Chondrocyte (in vitro differentiated cells): ENCODE measurements at regions not wholly inside any gene's neighbourhood (a gene's known extent, or its start where the extent isn't known, plus 50 kb on each side); places are given as distances from the start of the nearest gene placed in this dataset.
"Not testable (repeated sequence)": the region's sequence is repeated elsewhere in the genome, so short reads cannot be mapped to it uniquely, and the experiment has no call there.

Experiments
- DNase-seq: peaks from one replicate; pipeline ENCODE4 v3.0.0; 2021; ENCODE audit warnings: mixed read lengths, low spot score
- H3K27ac Mint-ChIP-seq: one replicate; pipeline ENCODE4 v1.8.0; 2021; ENCODE audit warnings: mild to moderate bottlenecking, moderate library complexity, mixed read lengths; ENCODE audit not compliant: unreplicated experiment
- H3K27me3 Mint-ChIP-seq: 2 replicates; pipeline ENCODE4 v1.8.0; 2021; ENCODE audit warnings: low read depth, mixed read lengths
- H3K36me3 Mint-ChIP-seq: 2 replicates; pipeline ENCODE4 v1.8.0; 2021; ENCODE audit warnings: low read depth, mixed read lengths
- H3K4me1 Mint-ChIP-seq: 2 replicates; pipeline ENCODE4 v1.8.0; 2021; ENCODE audit warnings: low read depth, mild to moderate bottlenecking, mixed read lengths
- H3K4me3 Mint-ChIP-seq: one replicate; pipeline ENCODE4 v1.8.0; 2021; ENCODE audit warnings: mild to moderate bottlenecking, moderate library complexity, mixed read lengths; ENCODE audit not compliant: unreplicated experiment
- H3K9me3 Mint-ChIP-seq: 2 replicates; pipeline ENCODE4 v1.8.0; 2021; ENCODE audit warnings: low read depth, mixed read lengths
- CTCF ChIP-seq: fragments of 200-600 bp; sonication (generic); IDR thresholded peaks from 2 replicates; pipeline ENCODE4 v1.5.0; 2021; ENCODE audit warnings: antibody characterized with exemption, mild to moderate bottlenecking, moderate library complexity

GRCh38 chr6:168849459-168849858 is 404.2 kb downstream of the THBS2 start:
- H3K36me3 Mint-ChIP-seq: peaks cover 2% of the 10 kb centered on the region
- TF ChIP-seq CTCF: no peak
- no peak overlapping the region for H3K4me3 Mint-ChIP-seq
- no peaks in the 10 kb centered on the region for H3K9me3 Mint-ChIP-seq
- no peak for DNase-seq
- H3K27ac Mint-ChIP-seq: no peak overlapping the region
- H3K4me1 Mint-ChIP-seq: peaks cover 6% of the 10 kb centered on the region
- peaks cover 18% of the 10 kb centered on the region for H3K27me3 Mint-ChIP-seq

GRCh38 chr6:168848797-168849196 is 404.8 kb downstream of the THBS2 start:
- Mint-ChIP-seq H3K4me3 (no peak overlapping the region), H3K36me3 (peaks cover 2% of the 10 kb centered on the region), H3K27me3 (peaks cover 21% of the 10 kb centered on the region), H3K4me1 (peaks cover 6% of the 10 kb centered on the region), H3K9me3 (no peaks in the 10 kb centered on the region), H3K27ac (no peak overlapping the region)
- no peak for DNase-seq
- TF ChIP-seq CTCF: no peak

- DNase-seq: no peak
- Mint-ChIP-seq H3K27ac (no peak overlapping the region), H3K36me3 (peaks cover 2% of the 10 kb centered on the region), H3K9me3 (no peaks in the 10 kb centered on the region), H3K4me1 (no peaks in the 10 kb centered on the region), H3K27me3 (peaks cover 28% of the 10 kb centered on the region), H3K4me3 (no peak overlapping the region)
- TF ChIP-seq CTCF: no peak
These were observed 404.0 kb downstream of the SMOC2 start for GRCh38 chr6:168844821-168845609.

- not testable (repeated sequence) for DNase-seq, H3K4me1 Mint-ChIP-seq, H3K9me3 Mint-ChIP-seq, H3K27ac Mint-ChIP-seq, H3K36me3 Mint-ChIP-seq, H3K4me3 Mint-ChIP-seq
- peaks cover 40% of the 10 kb centered on the region for H3K27me3 Mint-ChIP-seq
These were observed 401.7 kb downstream of the SMOC2 start for GRCh38 chr6:168842632-168843212.

GRCh38 chr6:168841609-168842278 is 400.8 kb downstream of the SMOC2 start:
- no peak for TF ChIP-seq CTCF
- Mint-ChIP-seq H3K27ac (no peak overlapping the region), H3K9me3 (no peaks in the 10 kb centered on the region), H3K4me1 (peaks cover 16% of the 10 kb centered on the region), H3K27me3 (peaks cover 40% of the 10 kb centered on the region), H3K4me3 (no peak overlapping the region), H3K36me3 (peaks cover 2% of the 10 kb centered on the region)
- DNase-seq: no peak

GRCh38 chr6:168840932-168841331 is 399.9 kb downstream of the SMOC2 start:
- not testable (repeated sequence) for H3K36me3 Mint-ChIP-seq, H3K4me3 Mint-ChIP-seq, H3K27ac Mint-ChIP-seq, DNase-seq, H3K9me3 Mint-ChIP-seq
- Mint-ChIP-seq H3K27me3 (peaks cover 34% of the 10 kb centered on the region), H3K4me1 (peaks cover 25% of the 10 kb centered on the region)

- DNase-seq, H3K27ac Mint-ChIP-seq, H3K4me3 Mint-ChIP-seq, H3K9me3 Mint-ChIP-seq, H3K36me3 Mint-ChIP-seq: not testable (repeated sequence)
- peaks cover 31% of the 10 kb centered on the region for H3K27me3 Mint-ChIP-seq
- H3K4me1 Mint-ChIP-seq: peaks cover 28% of the 10 kb centered on the region
These were observed 399.3 kb downstream of the SMOC2 start for GRCh38 chr6:168840299-168840698.
